ENCODE measurements at regions not wholly inside any gene's neighbourhood (a gene's known extent, or its start where the extent isn't known, plus 50 kb on each side); places are given as distances from the start of the nearest gene placed in this dataset.

GRCh38 chr5:175013251-175013650 lies 288.9 kb downstream of the MSX2 start:
- TF ChIP-seq, protein P1, sequence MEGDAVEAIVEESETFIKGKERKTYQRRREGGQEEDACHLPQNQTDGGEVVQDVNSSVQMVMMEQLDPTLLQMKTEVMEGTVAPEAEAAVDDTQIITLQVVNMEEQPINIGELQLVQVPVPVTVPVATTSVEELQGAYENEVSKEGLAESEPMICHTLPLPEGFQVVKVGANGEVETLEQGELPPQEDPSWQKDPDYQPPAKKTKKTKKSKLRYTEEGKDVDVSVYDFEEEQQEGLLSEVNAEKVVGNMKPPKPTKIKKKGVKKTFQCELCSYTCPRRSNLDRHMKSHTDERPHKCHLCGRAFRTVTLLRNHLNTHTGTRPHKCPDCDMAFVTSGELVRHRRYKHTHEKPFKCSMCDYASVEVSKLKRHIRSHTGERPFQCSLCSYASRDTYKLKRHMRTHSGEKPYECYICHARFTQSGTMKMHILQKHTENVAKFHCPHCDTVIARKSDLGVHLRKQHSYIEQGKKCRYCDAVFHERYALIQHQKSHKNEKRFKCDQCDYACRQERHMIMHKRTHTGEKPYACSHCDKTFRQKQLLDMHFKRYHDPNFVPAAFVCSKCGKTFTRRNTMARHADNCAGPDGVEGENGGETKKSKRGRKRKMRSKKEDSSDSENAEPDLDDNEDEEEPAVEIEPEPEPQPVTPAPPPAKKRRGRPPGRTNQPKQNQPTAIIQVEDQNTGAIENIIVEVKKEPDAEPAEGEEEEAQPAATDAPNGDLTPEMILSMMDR (conservative IDR thresholded peaks at IDR 0.05; ENCODE audit: low read length) = no peak
- TF ChIP-seq EZH2phosphoT487 (IDR thresholded peaks at IDR 0.05; ENCODE audit: borderline replicate concordance, low read depth, low read length) = no peak
